Transverse colon (tissue), 4 donors: ENCODE measurements at regions not wholly inside any gene's neighbourhood (a gene's known extent, or its start where the extent isn't known, plus 50 kb on each side); places are given as distances from the start of the nearest gene placed in this dataset.

Experiments used
- DNase-seq: peaks from one replicate; pipeline ENCODE4 v3.0.0-alpha.2; 2019
- H3K27ac ChIP-seq, 4 donors: fragments of 200-600 bp; sonication (generic); 2 replicates each; pipeline ENCODE4 v1.5.1; 2016 to 2018; ENCODE audit warnings: inconsistent platforms in 4 of 4
- H3K27me3 ChIP-seq: fragments of 200-600 bp; sonication (generic); 2 replicates; pipeline ENCODE4 v1.5.1; 2017; ENCODE audit warnings: inconsistent platforms
- H3K36me3 ChIP-seq, 4 donors: fragments of 200-600 bp; sonication (generic); 2 replicates each; pipeline ENCODE4 v1.5.1; 2017 to 2019; ENCODE audit warnings: inconsistent platforms in 4 of 4
- H3K4me1 ChIP-seq, 4 donors: fragments of 200-600 bp; sonication (generic); 2 replicates each; pipeline ENCODE4 v1.5.1; 2017 to 2020; ENCODE audit warnings: inconsistent platforms in 4 of 4
- H3K4me3 ChIP-seq, 4 donors: fragments of 200-600 bp; sonication (generic); 1 replicate in 1 of 4; 2 replicates in 3 of 4; pipeline versions ENCODE4 v1.5.1 to v1.6.1; 2017 to 2019; ENCODE audit warnings: inconsistent platforms in 4 of 4
- H3K9me3 ChIP-seq, 2 donors: fragments of 200-600 bp; sonication (generic); 2 replicates each; pipeline ENCODE4 v1.5.1; 2017 to 2019; ENCODE audit warnings: inconsistent platforms in 2 of 2
- EP300 ChIP-seq: sonication (generic); formaldehyde crosslinking; IDR thresholded peaks from one replicate; pipeline ENCODE4 v1.6.1; 2017; ENCODE audit warnings: antibody characterized with exemption, low read depth
- POLR2A ChIP-seq: fragments of 450-650 bp; IDR thresholded peaks from one replicate; pipeline ENCODE4 v1.6.1; 2016; ENCODE audit warnings: antibody characterized with exemption, mild to moderate bottlenecking, moderate library complexity
- POLR2AphosphoS5 ChIP-seq, 3 donors: sonication (generic); formaldehyde crosslinking; IDR thresholded peaks; one replicate each; pipeline ENCODE4 v1.6.1; 2016; ENCODE audit warnings: antibody characterized with exemption in 3 of 3
- WGBS, 2 donors: methylation state at CpG; one replicate each; pipeline ENCODE4 v1.1.5; 2018; ENCODE audit warnings: low coverage in 1 of 2; 5-methylcytosine and 5-hydroxymethylcytosine counted together
- in situ Hi-C, 4 donors: fragments of 200-750 bp; cut with MboI; loops; one replicate each; pipeline versions ENCODE4 v1.15.0 to v1.15.1; 2017; ENCODE audit warnings: low sequenced_read_pairs in 3 of 4, low pct_ligation_motif_present in 1 of 4, low pct_unique_long_range_greater_than_20kb in 1 of 4
- intact Hi-C: fragments of 100-400 bp; cut with DNase I; formaldehyde crosslinking; loops from one replicate; pipeline ENCODE4 v1.15.1; 2023; ENCODE audit warnings: low total_unique reads
- TF ChIP-seq, protein P1 (sequence below), 5 experiments: fragments of 200-600 bp in 3 of 5; fragments of 450-650 bp in 2 of 5; sonication (generic) in 3 of 5; IDR thresholded peaks; 1 replicate in 2 of 5; 2 replicates in 3 of 5; pipeline ENCODE4 v1.5.1; 2016 to 2017; ENCODE audit warnings: antibody characterized with exemption in 5 of 5, inconsistent platforms in 3 of 5, mild to moderate bottlenecking in 2 of 5, moderate library complexity in 1 of 5

DNA sequence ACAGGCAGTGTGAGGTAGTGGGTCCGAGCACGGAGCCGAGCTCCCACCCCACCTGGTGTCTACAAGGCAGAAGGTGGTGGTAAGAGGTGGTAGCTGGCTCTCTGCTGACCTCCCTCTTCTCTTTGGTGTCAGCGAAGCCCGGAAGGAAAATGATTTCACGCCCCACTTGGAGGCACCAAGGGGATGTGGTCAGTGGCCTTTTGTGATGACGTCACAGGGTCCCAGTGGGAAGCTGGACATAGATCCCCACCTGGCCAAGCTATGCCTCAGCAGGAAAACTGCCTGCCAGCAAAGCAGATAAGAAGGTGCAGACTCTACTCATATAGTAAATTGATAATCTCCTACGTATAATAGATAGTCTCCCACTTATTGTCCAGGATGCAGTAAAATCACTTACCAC is 183.7 kb upstream of the ALKAL2 start:
- no peak for DNase-seq
- Histone ChIP-seq H3K4me3 (no peak overlapping the region), H3K27me3 (peaks cover 38% of the 10 kb centered on the region), H3K27ac (no peak overlapping the region), H3K9me3 (peaks cover 6 to 7% of the 10 kb centered on the region in 2 donors), H3K36me3 (no peaks in the 10 kb centered on the region), H3K4me1 (peaks cover 0 to 4% (median 3%) of the 10 kb centered on the region in 4 donors)
- in situ Hi-C loops (no loop called here), intact Hi-C loops (no loop called here)
- TF ChIP-seq, protein P1, sequence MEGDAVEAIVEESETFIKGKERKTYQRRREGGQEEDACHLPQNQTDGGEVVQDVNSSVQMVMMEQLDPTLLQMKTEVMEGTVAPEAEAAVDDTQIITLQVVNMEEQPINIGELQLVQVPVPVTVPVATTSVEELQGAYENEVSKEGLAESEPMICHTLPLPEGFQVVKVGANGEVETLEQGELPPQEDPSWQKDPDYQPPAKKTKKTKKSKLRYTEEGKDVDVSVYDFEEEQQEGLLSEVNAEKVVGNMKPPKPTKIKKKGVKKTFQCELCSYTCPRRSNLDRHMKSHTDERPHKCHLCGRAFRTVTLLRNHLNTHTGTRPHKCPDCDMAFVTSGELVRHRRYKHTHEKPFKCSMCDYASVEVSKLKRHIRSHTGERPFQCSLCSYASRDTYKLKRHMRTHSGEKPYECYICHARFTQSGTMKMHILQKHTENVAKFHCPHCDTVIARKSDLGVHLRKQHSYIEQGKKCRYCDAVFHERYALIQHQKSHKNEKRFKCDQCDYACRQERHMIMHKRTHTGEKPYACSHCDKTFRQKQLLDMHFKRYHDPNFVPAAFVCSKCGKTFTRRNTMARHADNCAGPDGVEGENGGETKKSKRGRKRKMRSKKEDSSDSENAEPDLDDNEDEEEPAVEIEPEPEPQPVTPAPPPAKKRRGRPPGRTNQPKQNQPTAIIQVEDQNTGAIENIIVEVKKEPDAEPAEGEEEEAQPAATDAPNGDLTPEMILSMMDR (IDR thresholded peaks at IDR 0.05) = no peak
- no peak for TF ChIP-seq EP300
- WGBS, 2 donors = 83 to 100% methylated on average over 1 to 8 of the region's 8 CpGs

DNA sequence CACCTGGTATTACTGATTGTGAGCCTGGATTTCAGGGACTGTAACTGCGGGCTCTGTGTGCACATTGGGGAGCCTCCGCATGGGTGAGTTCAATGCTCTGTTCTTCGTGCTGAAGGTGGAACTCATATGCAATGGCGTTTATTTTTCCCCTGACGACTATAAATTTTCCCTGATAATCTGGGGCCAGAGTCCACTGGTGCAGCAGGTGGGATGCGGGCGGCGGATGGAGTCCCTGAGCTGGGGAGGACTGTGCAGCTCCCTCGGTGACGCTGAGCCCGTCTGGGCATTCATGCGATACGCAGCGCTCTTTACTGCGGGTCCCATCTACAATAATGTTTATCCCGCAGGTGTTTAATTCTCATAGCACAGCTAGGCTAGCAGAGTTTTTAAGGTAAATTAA is 181.6 kb upstream of the ALKAL2 start:
- H3K27me3 ChIP-seq = peaks cover 52% of the 10 kb centered on the region
- H3K4me1 ChIP-seq = peaks cover 0 to 4% (median 3%) of the 10 kb centered on the region in 4 donors
- intact Hi-C loops = no loop called here
- DNase-seq = no peak
- in situ Hi-C loops = no loop called here
- H3K4me3 ChIP-seq = no peak overlapping the region
- TF ChIP-seq EP300 (no peak), POLR2AphosphoS5 (IDR thresholded peaks at IDR 0.05) (no peak), POLR2A (no peak)
- TF ChIP-seq, protein P1 (IDR thresholded peaks at IDR 0.05) = no peak
- 53 to 100% methylated on average over 1 to 16 of the region's 16 CpGs for WGBS, 2 donors
- no peak overlapping the region for H3K27ac ChIP-seq
- peaks cover 6 to 7% of the 10 kb centered on the region in 2 donors for H3K9me3 ChIP-seq
- no peaks in the 10 kb centered on the region for H3K36me3 ChIP-seq

DNA sequence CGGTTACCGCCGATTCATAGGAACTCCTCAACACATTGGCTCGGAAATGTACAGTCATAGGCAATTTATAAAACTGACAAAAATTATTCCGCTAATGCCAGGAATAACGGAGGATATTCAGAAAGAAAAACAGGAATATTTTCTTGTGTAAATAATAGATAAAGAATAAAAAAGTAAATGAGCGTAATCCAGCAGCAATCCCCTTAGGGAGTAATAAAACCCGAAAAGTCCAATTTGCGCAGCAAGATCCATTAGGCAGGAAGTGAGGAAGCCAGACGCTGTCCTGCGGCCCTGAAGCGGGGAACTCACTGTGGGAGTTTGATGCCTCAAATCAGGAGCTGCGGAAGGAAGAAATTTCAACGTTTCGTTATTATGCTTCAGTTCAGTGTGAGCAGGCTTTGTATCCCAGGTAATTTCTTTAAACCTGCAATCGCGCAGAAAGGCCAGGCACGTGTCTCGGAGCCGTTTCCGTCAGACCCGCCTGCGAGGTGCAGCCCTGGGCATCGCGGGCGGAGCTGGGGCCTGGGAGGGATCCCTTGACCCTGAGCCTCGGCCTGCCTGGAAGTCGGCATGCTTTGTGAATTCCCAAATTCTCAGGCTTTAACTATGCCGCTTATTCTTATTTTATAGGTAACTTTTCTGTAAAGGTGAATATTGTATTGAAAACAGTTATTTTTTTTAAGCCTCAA is 180.9 kb upstream of the ALKAL2 start:
- Histone ChIP-seq H3K4me3 (no peak overlapping the region), H3K27me3 (peaks cover 52% of the 10 kb centered on the region), H3K36me3 (no peaks in the 10 kb centered on the region), H3K9me3 (peaks cover 6 to 7% of the 10 kb centered on the region in 2 donors), H3K27ac (no peak overlapping the region), H3K4me1 (peaks cover 0 to 4% (median 3%) of the 10 kb centered on the region in 4 donors)
- TF ChIP-seq EP300 (no peak), POLR2A (no peak), POLR2AphosphoS5 (IDR thresholded peaks at IDR 0.05) (no peak)
- TF ChIP-seq, protein P1 (IDR thresholded peaks at IDR 0.05) = no peak
- DNase-seq = no peak
- WGBS, 2 donors = 19 to 34% methylated on average over 12 to 29 of the region's 29 CpGs
- in situ Hi-C loops = no loop called here
- intact Hi-C loops = no loop called here

DNA sequence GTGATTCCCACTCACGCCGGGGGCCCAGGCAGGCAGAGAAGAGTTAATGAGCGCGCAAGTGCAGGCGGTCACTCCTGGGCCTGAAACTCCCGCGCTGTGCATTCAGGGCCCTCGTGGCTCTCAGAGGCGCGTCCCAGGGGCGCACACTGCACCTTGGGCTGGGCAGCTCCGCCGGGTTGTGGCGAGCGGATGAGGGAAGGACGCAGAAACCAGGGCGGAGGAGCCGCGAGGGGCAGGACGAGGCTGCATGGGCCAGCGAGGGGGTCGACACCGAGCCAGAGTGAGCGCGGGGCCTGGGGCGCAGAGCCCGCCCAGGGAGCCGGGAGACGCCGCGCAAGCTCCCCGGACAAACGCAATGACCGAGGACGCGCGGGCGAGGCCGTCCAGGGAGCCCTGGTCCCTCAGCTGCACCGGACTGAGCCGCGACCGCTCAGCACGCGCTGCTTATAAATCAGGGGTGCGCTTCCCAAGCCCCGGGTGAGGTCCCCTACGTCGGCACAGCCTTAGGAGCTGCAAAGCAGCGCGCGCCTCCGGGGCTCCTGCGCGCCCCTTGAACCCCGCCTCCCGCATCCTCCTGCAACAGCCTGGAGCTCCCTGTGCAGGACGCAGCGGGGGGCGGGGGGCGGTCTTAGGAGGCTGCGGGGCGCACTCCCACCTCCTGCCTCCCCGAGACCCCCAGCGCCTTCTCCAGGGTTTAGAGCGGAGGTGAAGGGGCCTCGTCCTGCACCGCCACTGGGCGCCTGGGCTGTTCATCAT is 180.2 kb upstream of the ALKAL2 start:
- Histone ChIP-seq H3K27me3 (peaks cover 52% of the 10 kb centered on the region), H3K36me3 (no peaks in the 10 kb centered on the region), H3K4me3 (no peak overlapping the region), H3K27ac (no peak overlapping the region), H3K9me3 (peaks cover 0 to 4% of the 10 kb centered on the region in 2 donors), H3K4me1 (peaks cover 0 to 11% (median 3%) of the 10 kb centered on the region in 4 donors)
- TF ChIP-seq EP300 (no peak), POLR2AphosphoS5 (IDR thresholded peaks at IDR 0.05) (no peak), POLR2A (no peak)
- TF ChIP-seq, protein P1 (IDR thresholded peaks at IDR 0.05) = no peak
- no peak for DNase-seq
- 40% methylated on average over 60 of the region's 69 CpGs; no CpG with 5 or more reads in 1 of the 2 donors for WGBS, 2 donors
- intact Hi-C loops (no loop called here), in situ Hi-C loops (no loop called here)
